NT2/D1 (cell line): ENCODE measurements at regions not wholly inside any gene's neighbourhood (a gene's known extent, or its start where the extent isn't known, plus 50 kb on each side); places are given as distances from the start of the nearest gene placed in this dataset.

ENCODE experiments used
- SUZ12 ChIP-seq: IDR thresholded peaks from 2 replicates; pipeline ENCODE4 v1.6.1; 2011; ENCODE audit not compliant: insufficient read length, insufficient read depth; ENCODE audit errors: extremely low read depth
- YY1 ChIP-seq: IDR thresholded peaks from 2 replicates; pipeline ENCODE4 v1.6.1; 2011; ENCODE audit not compliant: insufficient read length, insufficient read depth
- ZNF274 ChIP-seq: IDR thresholded peaks from 2 replicates; pipeline ENCODE4 v1.6.1; 2011; ENCODE audit warnings: mild to moderate bottlenecking, low read depth, low read length

DNA sequence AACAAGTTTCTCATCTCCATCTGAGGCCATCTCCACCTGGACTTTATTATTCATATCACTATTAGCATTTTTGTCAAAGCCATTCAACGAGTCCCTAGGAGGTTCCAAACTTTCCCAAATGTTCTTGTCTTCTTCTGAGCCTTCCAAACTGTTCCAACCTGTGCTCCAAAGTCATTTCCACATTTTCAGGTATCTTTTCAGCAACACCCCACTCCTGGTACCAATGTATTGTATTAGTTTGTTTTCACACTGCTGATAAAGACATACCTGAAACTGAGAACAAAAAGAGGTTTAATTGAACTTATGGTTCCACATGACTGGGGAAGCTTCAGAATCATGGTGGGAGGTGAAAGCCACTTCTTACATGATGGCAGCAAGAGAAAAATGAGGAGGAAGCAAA, 385.4 kb upstream of the GATB start:
- TF ChIP-seq ZNF274 (no peak), YY1 (no peak), SUZ12 (no peak)
